ENCODE measurements at regions not wholly inside any gene's neighbourhood (a gene's known extent, or its start where the extent isn't known, plus 50 kb on each side); places are given as distances from the start of the nearest gene placed in this dataset.
A peak's percentile ranks its signal among the peaks of the same experiment; 100 is the strongest.
"Not testable (repeated sequence)": the region's sequence is repeated elsewhere in the genome, so short reads cannot be mapped to it uniquely, and the experiment has no call there.

GRCh38 chrX:95612350-95612749 is 1072.3 kb upstream of the DIAPH2 start:
- no peak for FAIRE-seq

- FAIRE-seq, result no peak
These were observed 1062.4 kb upstream of the DIAPH2 start for GRCh38 chrX:95622200-95622599.

GRCh38 chrX:95626748-95627147 is 1057.9 kb upstream of the DIAPH2 start:
- FAIRE-seq, result no peak

GRCh38 chrX:95628796-95629195 is 1055.8 kb upstream of the DIAPH2 start:
- FAIRE-seq, result no peak

GRCh38 chrX:95629737-95630136 is 1054.9 kb upstream of the DIAPH2 start:
- FAIRE-seq, result no peak

- no peak for FAIRE-seq
These were observed 1044.4 kb upstream of the DIAPH2 start for GRCh38 chrX:95640226-95640625.

- no peak for FAIRE-seq
These were observed 1038.9 kb upstream of the DIAPH2 start for GRCh38 chrX:95645738-95646137.

GRCh38 chrX:95662200-95662599 is 1022.4 kb upstream of the DIAPH2 start:
- no peak for FAIRE-seq

GRCh38 chrX:95666056-95666455 is 1018.6 kb upstream of the DIAPH2 start:
- no peak for FAIRE-seq

- FAIRE-seq, result no peak
These were observed 1009.6 kb upstream of the DIAPH2 start for GRCh38 chrX:95675011-95675410.

- FAIRE-seq, result no peak
These were observed 1008.8 kb upstream of the DIAPH2 start for GRCh38 chrX:95675794-95676193.

GRCh38 chrX:95678679-95679078 is 1006.0 kb upstream of the DIAPH2 start:
- no peak for FAIRE-seq

GRCh38 chrX:95693365-95693764 is 991.3 kb upstream of the DIAPH2 start:
- no peak for FAIRE-seq

- FAIRE-seq, result no peak
These were observed 980.9 kb upstream of the DIAPH2 start for GRCh38 chrX:95703696-95704095.

- FAIRE-seq, result no peak
These were observed 967.8 kb upstream of the DIAPH2 start for GRCh38 chrX:95716841-95717240.

GRCh38 chrX:95718746-95719145 is 965.9 kb upstream of the DIAPH2 start:
- no peak for FAIRE-seq

GRCh38 chrX:95721011-95721410 is 963.6 kb upstream of the DIAPH2 start:
- FAIRE-seq, result no peak

- FAIRE-seq, result no peak
These were observed 956.2 kb upstream of the DIAPH2 start for GRCh38 chrX:95728446-95728845.

- no peak for FAIRE-seq
These were observed 955.2 kb upstream of the DIAPH2 start for GRCh38 chrX:95729401-95729800.

GRCh38 chrX:95733426-95733825 is 951.2 kb upstream of the DIAPH2 start:
- FAIRE-seq, result no peak

GRCh38 chrX:95754411-95754810 is 930.2 kb upstream of the DIAPH2 start:
- no peak for FAIRE-seq

GRCh38 chrX:95760356-95760755 is 924.3 kb upstream of the DIAPH2 start:
- FAIRE-seq, result no peak

- FAIRE-seq, result no peak
These were observed 921.9 kb upstream of the DIAPH2 start for GRCh38 chrX:95762716-95763115.

GRCh38 chrX:95764972-95765451 is 919.6 kb upstream of the DIAPH2 start:
- peak; percentile 51 for FAIRE-seq

- not testable (repeated sequence) for FAIRE-seq
These were observed 913.4 kb upstream of the DIAPH2 start for GRCh38 chrX:95771198-95771597.

- FAIRE-seq, result no peak
These were observed 892.8 kb upstream of the DIAPH2 start for GRCh38 chrX:95791876-95792275.

Measured in endometrium (tissue), 2 donors.